Activated T-cell treated with anti-CD3 and anti-CD28 coated beads for 48 hours (primary cell): ENCODE measurements at regions not wholly inside any gene's neighbourhood (a gene's known extent, or its start where the extent isn't known, plus 50 kb on each side); places are given as distances from the start of the nearest gene placed in this dataset.
"Not testable (repeated sequence)": the region's sequence is repeated elsewhere in the genome, so short reads cannot be mapped to it uniquely, and the experiment has no call there.

Source experiments
- DNase-seq: peaks from one replicate; pipeline ENCODE4 v3.0.0-alpha.2; 2020; ENCODE audit warnings: low read depth

DNA sequence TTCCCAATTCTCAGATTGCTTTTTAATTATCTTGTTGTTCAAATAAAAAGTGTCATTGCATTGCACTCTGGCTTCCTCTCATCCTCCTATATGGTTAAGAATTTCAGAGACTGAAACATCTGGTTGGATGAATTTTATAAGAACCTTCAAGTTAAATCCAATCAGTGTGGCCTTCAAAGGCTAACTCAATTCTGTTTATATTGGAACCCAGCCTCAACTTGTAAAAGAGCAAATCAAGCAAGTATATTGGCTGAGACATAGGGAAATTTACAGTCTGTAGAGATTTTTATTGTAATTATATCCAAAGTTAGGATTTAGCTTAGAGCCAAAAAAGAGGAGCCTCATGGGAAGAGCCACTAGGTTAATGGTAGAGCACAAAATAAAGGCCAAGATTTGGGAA is 159.9 kb upstream of the FER start:
- DNase-seq = no peak

DNA sequence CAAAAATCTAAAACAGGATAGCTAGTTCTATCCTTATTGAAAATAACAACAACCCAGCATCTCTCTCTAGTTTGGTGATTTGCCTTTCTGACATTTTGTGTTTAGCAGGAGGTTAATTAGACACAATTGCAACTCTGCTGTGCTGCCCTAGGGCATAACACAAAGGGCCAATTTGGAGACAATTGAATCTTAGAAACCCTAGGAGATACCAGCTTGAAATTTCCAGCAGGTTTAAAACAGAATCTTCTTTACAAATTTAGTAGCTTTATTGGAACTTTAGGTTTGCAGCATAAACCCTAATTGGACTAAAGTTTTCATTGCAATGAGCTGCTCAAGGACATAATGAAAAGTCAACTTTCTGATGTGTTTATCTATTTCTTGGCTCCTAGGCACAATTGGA is 166.7 kb upstream of the FER start:
- DNase-seq = no peak

- DNase-seq = no peak
Observed at GRCh38 chr5:108579236-108579635, 168.5 kb upstream of the FER start.

DNA sequence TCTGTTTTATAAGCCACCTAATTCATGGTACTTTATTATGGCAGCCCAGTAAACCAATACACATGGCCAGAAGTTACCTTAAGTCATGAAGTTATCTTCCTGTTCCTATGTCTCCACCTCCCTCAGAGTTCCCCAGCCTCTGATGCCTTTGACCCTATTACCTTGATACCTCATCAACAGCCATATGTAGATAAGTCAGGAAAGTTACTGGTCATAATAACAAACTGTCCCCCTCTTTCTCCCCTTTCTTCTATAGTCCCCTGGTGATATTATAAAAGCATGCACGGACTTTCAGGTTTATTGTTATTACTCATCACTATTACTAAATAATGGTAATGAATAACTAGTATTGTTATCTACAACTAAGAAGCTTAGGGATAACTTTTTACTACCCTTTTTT is 168.9 kb upstream of the FER start:
- no peak for DNase-seq

- no peak for DNase-seq
Observed at GRCh38 chr5:108567429-108567828, 180.3 kb upstream of the FER start.

DNA sequence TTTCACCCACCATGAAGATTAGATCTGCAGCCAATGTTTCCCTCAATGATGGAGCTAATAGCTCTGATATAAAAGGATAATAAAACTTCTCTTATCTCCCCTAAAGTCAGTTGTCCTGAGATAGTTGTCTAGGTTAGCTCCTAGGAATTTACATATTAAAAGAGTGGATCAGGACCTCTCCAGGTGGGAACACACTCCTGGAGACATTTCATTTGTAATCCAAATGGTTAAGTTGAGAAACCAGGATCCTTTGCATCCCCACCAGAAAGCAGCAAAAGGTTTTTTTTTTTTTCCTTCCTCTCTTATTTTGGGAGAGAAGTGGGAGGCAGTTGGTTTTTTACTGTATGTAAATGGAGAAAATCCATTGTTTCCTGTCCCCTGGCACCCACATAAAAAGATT is 182.5 kb upstream of the FBXL17 start:
- DNase-seq = no peak

GRCh38 chr5:108562205-108562454 is 180.2 kb upstream of the FBXL17 start:
- DNase-seq = no peak

GRCh38 chr5:108561416-108562204 is 179.7 kb upstream of the FBXL17 start:
- no peak for DNase-seq

- DNase-seq = no peak
Observed at GRCh38 chr5:108560581-108560980, 178.7 kb upstream of the FBXL17 start.

- DNase-seq = no peak
Observed at GRCh38 chr5:108560166-108560565, 178.3 kb upstream of the FBXL17 start.

GRCh38 chr5:108558840-108559239 is 176.9 kb upstream of the FBXL17 start:
- DNase-seq = not testable (repeated sequence)

DNA sequence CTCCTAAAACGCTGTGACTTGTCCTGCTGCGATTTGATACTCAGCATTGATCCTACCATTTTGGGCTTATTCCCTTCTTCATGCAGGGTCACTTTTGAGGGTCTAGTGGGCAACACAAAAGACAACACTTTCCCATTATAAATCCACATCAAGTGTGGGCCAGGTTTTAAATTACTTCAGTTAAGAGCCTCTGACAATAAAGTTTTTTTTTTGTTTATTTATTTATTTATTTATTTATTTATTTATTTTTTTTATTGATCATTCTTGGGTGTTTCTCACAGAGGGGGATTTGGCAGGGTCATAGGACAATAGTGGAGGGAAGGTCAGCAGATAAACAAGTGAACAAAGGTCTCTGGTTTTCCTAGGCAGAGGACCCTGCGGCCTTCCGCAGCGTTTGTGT is 176.2 kb upstream of the FBXL17 start:
- not testable (repeated sequence) for DNase-seq

DNA sequence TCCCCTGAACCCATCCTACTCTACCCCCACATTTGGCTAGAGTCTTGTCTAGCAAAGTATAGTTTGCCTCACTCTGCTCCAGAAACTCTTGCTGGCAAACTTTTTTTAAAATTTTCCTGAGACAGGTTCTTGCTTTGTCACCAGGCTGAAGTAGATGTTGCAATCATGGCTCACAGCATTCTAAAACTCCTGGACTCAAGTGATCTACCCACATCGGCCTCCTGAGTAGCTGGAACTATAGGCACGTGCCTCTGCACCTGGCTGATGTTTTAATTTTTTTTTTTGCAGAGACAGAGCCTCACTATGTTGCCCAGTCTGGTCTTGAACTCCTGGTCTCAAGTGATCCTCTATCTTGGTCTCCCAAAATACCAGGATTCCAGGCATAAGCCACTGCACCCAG is 175.8 kb upstream of the FBXL17 start:
- no peak for DNase-seq

GRCh38 chr5:108556441-108557145 is 174.7 kb upstream of the FBXL17 start:
- no peak for DNase-seq

DNA sequence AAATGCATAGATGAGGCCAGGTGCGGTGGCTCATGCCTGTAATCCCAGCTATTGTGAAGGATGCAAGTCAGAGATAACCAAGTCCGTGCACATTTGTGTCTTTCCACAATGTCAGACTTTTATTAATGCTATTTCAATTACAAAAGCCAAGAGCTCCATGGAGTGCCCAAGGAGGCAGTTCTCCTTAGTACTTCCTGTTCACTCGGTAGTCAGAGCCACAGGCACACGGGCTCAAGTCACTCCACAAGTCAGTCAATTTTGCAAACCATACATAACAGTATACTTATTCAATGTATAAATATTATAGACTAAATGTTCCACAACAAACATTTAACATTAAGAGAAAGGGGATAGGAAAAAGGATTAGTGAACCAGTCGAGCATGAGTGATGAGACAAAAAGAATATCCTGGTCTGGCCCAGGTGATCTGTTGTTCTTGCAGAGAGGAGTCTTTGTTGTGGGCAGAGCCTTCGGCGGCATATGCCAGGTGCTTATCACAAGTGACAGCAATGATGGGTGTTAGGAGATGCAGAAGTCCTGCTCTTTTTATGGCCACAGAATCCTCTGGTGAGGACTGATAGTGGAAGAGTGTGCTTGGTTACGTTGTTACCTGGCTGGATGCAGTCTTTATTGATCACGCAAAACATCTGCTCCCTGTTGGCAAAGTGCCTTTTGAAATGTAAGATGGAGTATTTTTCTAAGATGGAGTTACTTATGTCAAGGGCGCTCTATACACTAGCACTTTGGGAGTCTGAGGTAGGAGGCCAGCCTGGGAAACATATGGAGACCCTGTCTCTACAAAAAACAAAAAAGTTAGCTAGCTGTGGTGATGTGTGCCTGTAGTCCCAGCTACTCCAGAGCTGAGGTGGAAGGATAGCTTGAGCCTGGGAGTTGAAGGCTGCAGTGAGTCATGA is 167.0 kb upstream of the FBXL17 start:
- DNase-seq = no peak

DNA sequence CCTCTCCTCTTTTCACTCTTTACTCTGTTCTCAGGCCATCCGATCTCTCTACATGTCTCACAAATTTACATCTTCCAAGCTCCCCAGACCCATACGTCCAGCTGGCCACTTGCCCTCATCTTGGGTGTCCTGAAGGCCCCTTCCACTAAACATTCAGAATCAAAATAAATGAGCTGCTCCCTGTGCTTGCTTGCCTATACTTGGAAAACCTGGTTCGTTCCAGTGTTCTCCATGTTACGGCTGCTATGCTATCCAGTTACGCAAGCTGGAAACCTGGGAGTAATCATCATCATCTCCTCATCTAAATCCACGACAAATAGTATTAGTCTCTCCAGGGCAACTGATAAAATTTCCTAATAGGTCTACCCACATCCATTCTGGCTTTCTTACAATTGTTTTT is 165.0 kb upstream of the FBXL17 start:
- DNase-seq = no peak

GRCh38 chr5:108545301-108545700 is 163.4 kb upstream of the FBXL17 start:
- DNase-seq = no peak

GRCh38 chr5:108543486-108543885 is 161.6 kb upstream of the FBXL17 start:
- no peak for DNase-seq

GRCh38 chr5:108541836-108542235 is 159.9 kb upstream of the FBXL17 start:
- DNase-seq = no peak

DNA sequence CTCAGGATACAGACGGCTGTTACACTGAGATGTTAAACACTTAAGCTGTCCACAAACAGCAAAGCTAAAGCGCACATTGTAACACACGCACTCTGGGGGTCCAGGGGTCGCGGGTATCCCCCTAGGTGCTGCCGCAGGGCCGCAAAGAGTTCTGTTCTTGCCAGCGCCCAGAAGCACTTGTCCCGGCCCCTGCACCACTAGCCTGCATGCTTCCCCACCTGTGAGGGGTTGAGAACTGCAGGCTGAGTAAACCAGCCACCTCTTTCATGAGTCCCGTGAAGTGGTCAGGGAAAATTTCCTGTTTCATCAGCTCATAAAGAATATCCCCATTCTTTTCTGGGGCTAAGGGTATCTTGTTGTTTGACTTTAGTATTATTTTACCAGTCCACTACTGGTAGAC is 154.4 kb upstream of the FBXL17 start:
- no peak for DNase-seq

GRCh38 chr5:108532129-108532445 is 150.2 kb upstream of the FBXL17 start:
- DNase-seq = not testable (repeated sequence)

- DNase-seq = no peak
Observed at GRCh38 chr5:108531367-108532128, 149.7 kb upstream of the FBXL17 start.
